Prostate gland (tissue), 2 donors: ENCODE measurements at regions not wholly inside any gene's neighbourhood (a gene's known extent, or its start where the extent isn't known, plus 50 kb on each side); places are given as distances from the start of the nearest gene placed in this dataset.

ENCODE experiments used
- DNase-seq: peaks from one replicate; pipeline ENCODE4 v3.0.0-alpha.2; 2019; ENCODE audit warnings: low spot score
- H3K27ac ChIP-seq, 2 donors: fragments of 200-600 bp; sonication (generic); 2 replicates each; pipeline ENCODE4 v1.5.1; 2017 to 2019
- H3K27me3 ChIP-seq: fragments of 200-600 bp; sonication (generic); replicated peaks from 2 replicates; pipeline ENCODE4 v1.5.1; 2019; ENCODE audit not compliant: insufficient read depth
- H3K36me3 ChIP-seq, 2 donors: fragments of 200-600 bp; sonication (generic); 1 replicate in 1 of 2; 2 replicates in 1 of 2; pipeline versions ENCODE4 v1.5.1 to v1.8.1; 2017 to 2019
- H3K4me1 ChIP-seq: fragments of 200-600 bp; sonication (generic); replicated peaks from 2 replicates; pipeline ENCODE4 v1.5.1; 2019
- H3K4me3 ChIP-seq, 2 donors: fragments of 200-600 bp; sonication (generic); 2 replicates each; pipeline ENCODE4 v1.5.1; 2017 to 2019
- H3K9me3 ChIP-seq: fragments of 200-600 bp; sonication (generic); 2 replicates; pipeline ENCODE4 v1.5.1; 2017
- CTCF ChIP-seq, 4 experiments: fragments of 200-600 bp in 2 of 4; fragments of 450-650 bp in 2 of 4; sonication (generic) in 2 of 4; IDR thresholded peaks; 1 replicate in 3 of 4; 2 replicates in 1 of 4; pipeline ENCODE4 v1.5.1; 2016 to 2019; ENCODE audit warnings: antibody characterized with exemption in 4 of 4, mild to moderate bottlenecking in 2 of 4, moderate library complexity in 2 of 4
- POLR2A ChIP-seq: fragments of 450-650 bp; IDR thresholded peaks from one replicate; pipeline ENCODE4 v1.6.1; 2016; ENCODE audit warnings: antibody characterized with exemption, mild to moderate bottlenecking
- POLR2AphosphoS5 ChIP-seq: sonication (generic); formaldehyde crosslinking; IDR thresholded peaks from one replicate; pipeline ENCODE4 v1.6.1; 2017; ENCODE audit warnings: antibody characterized with exemption
- WGBS: methylation state at CpG from one replicate; pipeline ENCODE4 v1.1.5; 2018; 5-methylcytosine and 5-hydroxymethylcytosine counted together
- intact Hi-C: fragments of 100-400 bp; cut with DNase I; formaldehyde crosslinking; loops from one replicate; pipeline ENCODE4 v1.14.2; 2022

GRCh38 chr3:35519936-35520335, 119.4 kb upstream of the ARPP21 start:
- Histone ChIP-seq H3K27me3 (no peaks in the 10 kb centered on the region), H3K36me3 (no peaks in the 10 kb centered on the region), H3K4me3 (no peak overlapping the region), H3K9me3 (no peaks in the 10 kb centered on the region), H3K27ac (no peak overlapping the region), H3K4me1 (no peaks in the 10 kb centered on the region)
- no peak for DNase-seq
- TF ChIP-seq POLR2AphosphoS5, result no peak
- no peak for TF ChIP-seq POLR2A
- TF ChIP-seq CTCF (IDR thresholded peaks at IDR 0.05), result no peak
- intact Hi-C loops, result no loop called here

- Histone ChIP-seq H3K4me3 (no peak overlapping the region), H3K9me3 (no peaks in the 10 kb centered on the region), H3K27ac (no peak overlapping the region), H3K27me3 (no peaks in the 10 kb centered on the region), H3K36me3 (no peaks in the 10 kb centered on the region), H3K4me1 (no peaks in the 10 kb centered on the region)
- 84% methylated on average over 3 of the region's 3 CpGs for WGBS
- DNase-seq, result no peak
- TF ChIP-seq CTCF (IDR thresholded peaks at IDR 0.05) (no peak), POLR2A (no peak), POLR2AphosphoS5 (no peak)
- intact Hi-C loops, result no loop called here
These were observed 118.1 kb upstream of the ARPP21 start for GRCh38 chr3:35521196-35521595.

- 81% methylated on average over 3 of the region's 3 CpGs for WGBS
- Histone ChIP-seq H3K9me3 (no peaks in the 10 kb centered on the region), H3K4me3 (no peak overlapping the region), H3K27me3 (no peaks in the 10 kb centered on the region), H3K27ac (no peak overlapping the region), H3K36me3 (no peaks in the 10 kb centered on the region), H3K4me1 (no peaks in the 10 kb centered on the region)
- intact Hi-C loops, result no loop called here
- DNase-seq, result no peak
- TF ChIP-seq POLR2A (no peak), POLR2AphosphoS5 (no peak)
These were observed 116.9 kb upstream of the ARPP21 start for GRCh38 chr3:35522450-35522849.

GRCh38 chr3:35523074-35523473, 116.3 kb upstream of the ARPP21 start:
- no peaks in the 10 kb centered on the region for H3K9me3 ChIP-seq
- TF ChIP-seq POLR2A, result no peak
- no peak for TF ChIP-seq POLR2AphosphoS5
- no peak for TF ChIP-seq CTCF (IDR thresholded peaks at IDR 0.05)
- no peaks in the 10 kb centered on the region for H3K27me3 ChIP-seq
- no peak overlapping the region for H3K4me3 ChIP-seq
- no peak for DNase-seq
- no peaks in the 10 kb centered on the region for H3K36me3 ChIP-seq
- H3K27ac ChIP-seq, result no peak overlapping the region
- H3K4me1 ChIP-seq, result no peaks in the 10 kb centered on the region
- WGBS, result 76% methylated on average over 4 of the region's 4 CpGs
- intact Hi-C loops, result no loop called here

GRCh38 chr3:35523838-35524237, 115.5 kb upstream of the ARPP21 start:
- H3K36me3 ChIP-seq, result no peaks in the 10 kb centered on the region
- H3K4me3 ChIP-seq, result no peak overlapping the region
- intact Hi-C loops, result no loop called here
- no peak for TF ChIP-seq POLR2AphosphoS5
- TF ChIP-seq CTCF (IDR thresholded peaks at IDR 0.05), result no peak
- TF ChIP-seq POLR2A, result no peak
- H3K27me3 ChIP-seq, result no peaks in the 10 kb centered on the region
- DNase-seq, result no peak
- no peaks in the 10 kb centered on the region for H3K9me3 ChIP-seq
- WGBS, result 45% methylated on average over 4 of the region's 4 CpGs
- no peak overlapping the region for H3K27ac ChIP-seq
- H3K4me1 ChIP-seq, result no peaks in the 10 kb centered on the region
